ENCODE measurements at regions not wholly inside any gene's neighbourhood (a gene's known extent, or its start where the extent isn't known, plus 50 kb on each side); places are given as distances from the start of the nearest gene placed in this dataset.

DNA sequence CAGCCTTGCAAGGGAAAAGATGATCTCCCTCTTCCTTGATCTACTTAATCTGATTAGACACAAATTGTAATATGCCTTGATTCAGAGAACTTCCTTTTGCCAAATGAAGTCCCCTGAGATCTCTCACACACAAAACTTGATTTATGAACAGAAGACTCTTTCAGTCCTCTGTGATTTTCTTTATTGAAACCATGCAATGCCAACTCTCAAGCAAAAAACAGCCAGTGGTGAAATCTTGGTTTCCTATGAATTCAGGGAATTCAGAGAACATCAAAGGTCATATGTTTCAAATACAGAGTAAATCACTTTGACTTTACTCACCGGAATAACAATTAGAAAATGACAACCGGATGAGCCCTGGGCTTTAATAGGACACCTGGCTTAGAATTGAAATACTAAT lies 211.7 kb downstream of the ABHD5 start:
- TF ChIP-seq POLR2A (IDR thresholded peaks at IDR 0.05): no peak
- TF ChIP-seq, protein P1, sequence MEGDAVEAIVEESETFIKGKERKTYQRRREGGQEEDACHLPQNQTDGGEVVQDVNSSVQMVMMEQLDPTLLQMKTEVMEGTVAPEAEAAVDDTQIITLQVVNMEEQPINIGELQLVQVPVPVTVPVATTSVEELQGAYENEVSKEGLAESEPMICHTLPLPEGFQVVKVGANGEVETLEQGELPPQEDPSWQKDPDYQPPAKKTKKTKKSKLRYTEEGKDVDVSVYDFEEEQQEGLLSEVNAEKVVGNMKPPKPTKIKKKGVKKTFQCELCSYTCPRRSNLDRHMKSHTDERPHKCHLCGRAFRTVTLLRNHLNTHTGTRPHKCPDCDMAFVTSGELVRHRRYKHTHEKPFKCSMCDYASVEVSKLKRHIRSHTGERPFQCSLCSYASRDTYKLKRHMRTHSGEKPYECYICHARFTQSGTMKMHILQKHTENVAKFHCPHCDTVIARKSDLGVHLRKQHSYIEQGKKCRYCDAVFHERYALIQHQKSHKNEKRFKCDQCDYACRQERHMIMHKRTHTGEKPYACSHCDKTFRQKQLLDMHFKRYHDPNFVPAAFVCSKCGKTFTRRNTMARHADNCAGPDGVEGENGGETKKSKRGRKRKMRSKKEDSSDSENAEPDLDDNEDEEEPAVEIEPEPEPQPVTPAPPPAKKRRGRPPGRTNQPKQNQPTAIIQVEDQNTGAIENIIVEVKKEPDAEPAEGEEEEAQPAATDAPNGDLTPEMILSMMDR (IDR thresholded peaks at IDR 0.05 in 4 of 5, conservative IDR thresholded peaks at IDR 0.05 in 1 of 5): no peak

Data from gastrocnemius medialis (tissue), 4 donors.